GM12873 (cell line): ENCODE measurements at regions not wholly inside any gene's neighbourhood (a gene's known extent, or its start where the extent isn't known, plus 50 kb on each side); places are given as distances from the start of the nearest gene placed in this dataset.
A peak's percentile ranks its signal among the peaks of the same experiment; 100 is the strongest.

Source experiments
- CTCF ChIP-seq: IDR thresholded peaks from 2 replicates; pipeline ENCODE4 v1.5.1; 2012; ENCODE audit warnings: low read depth, mild to moderate bottlenecking, moderate library complexity, low read length, control low read depth; ENCODE audit not compliant: insufficient read depth; ENCODE audit errors: missing control alignments

GRCh38 chr13:72025836-72026235 lies 158.8 kb upstream of the DACH1 start:
- TF ChIP-seq CTCF = no peak

GRCh38 chr13:72023895-72024294 lies 156.9 kb upstream of the DACH1 start:
- TF ChIP-seq CTCF = no peak

GRCh38 chr13:72005455-72005854 lies 138.5 kb upstream of the DACH1 start:
- no peak for TF ChIP-seq CTCF

- TF ChIP-seq CTCF = no peak
Observed at GRCh38 chr13:72004784-72005374, 137.9 kb upstream of the DACH1 start.

GRCh38 chr13:72004246-72004645 lies 137.2 kb upstream of the DACH1 start:
- TF ChIP-seq CTCF = no peak

GRCh38 chr13:71998223-71998622 lies 131.2 kb upstream of the DACH1 start:
- TF ChIP-seq CTCF = no peak

GRCh38 chr13:71979616-71980015 lies 112.6 kb upstream of the DACH1 start:
- TF ChIP-seq CTCF = peak; percentile 18
